Prostate gland (tissue), 2 donors: ENCODE measurements at regions not wholly inside any gene's neighbourhood (a gene's known extent, or its start where the extent isn't known, plus 50 kb on each side); places are given as distances from the start of the nearest gene placed in this dataset.

Source experiments
- POLR2A ChIP-seq: fragments of 450-650 bp; IDR thresholded peaks from one replicate; pipeline ENCODE4 v1.6.1; 2016; ENCODE audit warnings: antibody characterized with exemption, mild to moderate bottlenecking
- POLR2AphosphoS5 ChIP-seq: sonication (generic); formaldehyde crosslinking; IDR thresholded peaks from one replicate; pipeline ENCODE4 v1.6.1; 2017; ENCODE audit warnings: antibody characterized with exemption
- TF ChIP-seq, protein P1 (sequence below), 4 experiments: fragments of 200-600 bp in 2 of 4; fragments of 450-650 bp in 2 of 4; sonication (generic) in 2 of 4; IDR thresholded peaks; 1 replicate in 3 of 4; 2 replicates in 1 of 4; pipeline ENCODE4 v1.5.1; 2016 to 2019; ENCODE audit warnings: antibody characterized with exemption in 4 of 4, mild to moderate bottlenecking in 2 of 4, moderate library complexity in 2 of 4

DNA sequence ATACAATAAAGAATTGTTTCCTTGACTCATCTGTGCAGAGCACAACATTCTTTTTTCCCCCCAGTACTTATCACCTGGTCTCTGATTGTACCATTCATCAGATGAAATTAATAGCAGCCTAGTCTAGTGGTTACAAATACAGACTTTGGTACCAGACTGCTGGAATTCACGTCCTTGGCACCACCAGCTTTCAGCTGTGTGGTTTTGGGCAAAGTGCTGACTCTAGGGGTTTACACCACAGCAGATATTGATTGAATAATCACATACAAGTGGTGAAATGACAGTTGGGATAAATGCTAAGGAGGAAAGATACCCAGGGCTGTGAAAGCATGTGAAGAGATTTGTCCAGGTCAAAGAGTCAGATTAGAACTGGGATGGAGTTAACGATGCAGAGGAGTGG is 79.3 kb upstream of the ATP10B start:
- TF ChIP-seq, protein P1, sequence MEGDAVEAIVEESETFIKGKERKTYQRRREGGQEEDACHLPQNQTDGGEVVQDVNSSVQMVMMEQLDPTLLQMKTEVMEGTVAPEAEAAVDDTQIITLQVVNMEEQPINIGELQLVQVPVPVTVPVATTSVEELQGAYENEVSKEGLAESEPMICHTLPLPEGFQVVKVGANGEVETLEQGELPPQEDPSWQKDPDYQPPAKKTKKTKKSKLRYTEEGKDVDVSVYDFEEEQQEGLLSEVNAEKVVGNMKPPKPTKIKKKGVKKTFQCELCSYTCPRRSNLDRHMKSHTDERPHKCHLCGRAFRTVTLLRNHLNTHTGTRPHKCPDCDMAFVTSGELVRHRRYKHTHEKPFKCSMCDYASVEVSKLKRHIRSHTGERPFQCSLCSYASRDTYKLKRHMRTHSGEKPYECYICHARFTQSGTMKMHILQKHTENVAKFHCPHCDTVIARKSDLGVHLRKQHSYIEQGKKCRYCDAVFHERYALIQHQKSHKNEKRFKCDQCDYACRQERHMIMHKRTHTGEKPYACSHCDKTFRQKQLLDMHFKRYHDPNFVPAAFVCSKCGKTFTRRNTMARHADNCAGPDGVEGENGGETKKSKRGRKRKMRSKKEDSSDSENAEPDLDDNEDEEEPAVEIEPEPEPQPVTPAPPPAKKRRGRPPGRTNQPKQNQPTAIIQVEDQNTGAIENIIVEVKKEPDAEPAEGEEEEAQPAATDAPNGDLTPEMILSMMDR (IDR thresholded peaks at IDR 0.05) = no peak
- no peak for TF ChIP-seq POLR2A
- TF ChIP-seq POLR2AphosphoS5 = no peak
